Ectodermal cell (in vitro differentiated cells): ENCODE measurements at regions not wholly inside any gene's neighbourhood (a gene's known extent, or its start where the extent isn't known, plus 50 kb on each side); places are given as distances from the start of the nearest gene placed in this dataset.

Source experiments
- H3K27ac ChIP-seq: 2 replicates; pipeline ENCODE4 v1.7.0; 2013; ENCODE audit warnings: mild to moderate bottlenecking, low read depth, low read length; ENCODE audit not compliant: insufficient read depth, poor library complexity, severe bottlenecking
- H3K27me3 ChIP-seq: 2 replicates; pipeline ENCODE4 v1.7.0; 2013; ENCODE audit warnings: mild to moderate bottlenecking, low read length; ENCODE audit not compliant: insufficient read depth, control insufficient read depth, poor library complexity, severe bottlenecking
- H3K36me3 ChIP-seq: one replicate; pipeline ENCODE4 v1.7.0; 2013; ENCODE audit warnings: low read length; ENCODE audit not compliant: control insufficient read depth, insufficient read depth
- H3K4me1 ChIP-seq: one replicate; pipeline ENCODE4 v1.7.0; 2013; ENCODE audit warnings: low read length; ENCODE audit not compliant: control insufficient read depth, insufficient read depth
- H3K4me3 ChIP-seq: 2 replicates; pipeline ENCODE4 v1.7.0; 2013; ENCODE audit warnings: low read depth, low read length, control low read depth; ENCODE audit not compliant: insufficient read depth
- H3K9me3 ChIP-seq: 2 replicates; pipeline ENCODE4 v1.7.0; 2013; ENCODE audit warnings: mild to moderate bottlenecking, low read length, moderate library complexity; ENCODE audit not compliant: control insufficient read depth
- WGBS, 2 experiments: methylation state at CpG; one replicate each; pipeline ENCODE4 v1.1.7; 2013; ENCODE audit warnings: missing lambda C conversion rate in 2 of 2; 5-methylcytosine and 5-hydroxymethylcytosine counted together

GRCh38 chr6:47126647-47127391, 84.7 kb upstream of the ADGRF1 start:
- Histone ChIP-seq H3K4me3 (no peak overlapping the region), H3K9me3 (no peaks in the 10 kb centered on the region), H3K36me3 (no peaks in the 10 kb centered on the region), H3K27me3 (no peaks in the 10 kb centered on the region), H3K4me1 (peaks cover 11% of the 10 kb centered on the region), H3K27ac (no peak overlapping the region)
- WGBS, 2 experiments = 57 to 58% methylated on average over 5 of the region's 5 CpGs

- Histone ChIP-seq H3K27me3 (no peaks in the 10 kb centered on the region), H3K4me1 (no peaks in the 10 kb centered on the region), H3K36me3 (no peaks in the 10 kb centered on the region)
Observed at GRCh38 chr6:47118611-47119010, 76.5 kb upstream of the ADGRF1 start.

GRCh38 chr6:47117314-47117713, 75.2 kb upstream of the ADGRF1 start:
- no peak overlapping the region for H3K4me3 ChIP-seq
- no peaks in the 10 kb centered on the region for H3K27me3 ChIP-seq
- no peaks in the 10 kb centered on the region for H3K36me3 ChIP-seq
- WGBS, 2 experiments = 92 to 93% methylated on average over 5 of the region's 5 CpGs
- peaks cover 5% of the 10 kb centered on the region for H3K4me1 ChIP-seq
- no peak overlapping the region for H3K27ac ChIP-seq
- no peaks in the 10 kb centered on the region for H3K9me3 ChIP-seq

More at GRCh38 chr6:47118611-47119010, 76.5 kb upstream of the ADGRF1 start:
- Histone ChIP-seq H3K4me3 (no peak overlapping the region), H3K9me3 (no peaks in the 10 kb centered on the region), H3K27ac (no peak overlapping the region)

- Histone ChIP-seq H3K4me3 (no peak overlapping the region), H3K27me3 (no peaks in the 10 kb centered on the region), H3K9me3 (no peaks in the 10 kb centered on the region), H3K4me1 (peaks cover 5% of the 10 kb centered on the region), H3K27ac (no peak overlapping the region), H3K36me3 (no peaks in the 10 kb centered on the region)
- WGBS, 2 experiments = 95 to 97% methylated on average over 5 of the region's 6 CpGs
Observed at GRCh38 chr6:47116606-47117005, 74.5 kb upstream of the ADGRF1 start.

- no peak overlapping the region for H3K4me3 ChIP-seq
- no peaks in the 10 kb centered on the region for H3K36me3 ChIP-seq
- H3K9me3 ChIP-seq = no peaks in the 10 kb centered on the region
- no peaks in the 10 kb centered on the region for H3K27me3 ChIP-seq
- no peak overlapping the region for H3K27ac ChIP-seq
- 80% methylated on average over 2 of the region's 2 CpGs; no CpG with 5 or more reads in 1 of the 2 experiments for WGBS, 2 experiments
- H3K4me1 ChIP-seq = peaks cover 5% of the 10 kb centered on the region
Observed at GRCh38 chr6:47116086-47116485, 74.0 kb upstream of the ADGRF1 start.

GRCh38 chr6:47114460-47114859, 72.3 kb upstream of the ADGRF1 start:
- Histone ChIP-seq H3K4me3 (no peak overlapping the region), H3K27me3 (no peaks in the 10 kb centered on the region), H3K4me1 (peaks cover 10% of the 10 kb centered on the region), H3K9me3 (no peaks in the 10 kb centered on the region), H3K36me3 (no peaks in the 10 kb centered on the region), H3K27ac (no peak overlapping the region)
- 93 to 95% methylated on average over 4 of the region's 4 CpGs for WGBS, 2 experiments

- 100% methylated on average over 1 of the region's 1 CpG; no CpG with 5 or more reads in 1 of the 2 experiments for WGBS, 2 experiments
Observed at GRCh38 chr6:47112317-47112716, 70.2 kb upstream of the ADGRF1 start.

GRCh38 chr6:47111685-47112084, 69.6 kb upstream of the ADGRF1 start:
- Histone ChIP-seq H3K9me3 (no peaks in the 10 kb centered on the region), H3K27me3 (no peaks in the 10 kb centered on the region), H3K27ac (no peak overlapping the region), H3K36me3 (no peaks in the 10 kb centered on the region), H3K4me3 (no peak overlapping the region), H3K4me1 (peaks cover 22% of the 10 kb centered on the region)
- WGBS, 2 experiments = 100% methylated on average over 1 of the region's 1 CpG; no CpG with 5 or more reads in 1 of the 2 experiments

More at GRCh38 chr6:47112317-47112716, 70.2 kb upstream of the ADGRF1 start:
- no peak overlapping the region for H3K4me3 ChIP-seq
- H3K36me3 ChIP-seq = no peaks in the 10 kb centered on the region
- H3K27me3 ChIP-seq = no peaks in the 10 kb centered on the region
- H3K9me3 ChIP-seq = no peaks in the 10 kb centered on the region
- no peak overlapping the region for H3K27ac ChIP-seq
- H3K4me1 ChIP-seq = peaks cover 17% of the 10 kb centered on the region

- no peak overlapping the region for H3K27ac ChIP-seq
- H3K4me3 ChIP-seq = no peak overlapping the region
- WGBS, 2 experiments = 44 to 63% methylated on average over 1 of the region's 2 CpGs
- no peaks in the 10 kb centered on the region for H3K36me3 ChIP-seq
- no peaks in the 10 kb centered on the region for H3K27me3 ChIP-seq
- H3K9me3 ChIP-seq = no peaks in the 10 kb centered on the region
- peaks cover 22% of the 10 kb centered on the region for H3K4me1 ChIP-seq
Observed at GRCh38 chr6:47109281-47109680, 67.1 kb upstream of the ADGRF1 start.

- Histone ChIP-seq H3K27ac (peak overlapping the region; percentile 72), H3K36me3 (no peaks in the 10 kb centered on the region), H3K9me3 (no peaks in the 10 kb centered on the region), H3K27me3 (no peaks in the 10 kb centered on the region), H3K4me1 (peaks cover 17% of the 10 kb centered on the region), H3K4me3 (no peak overlapping the region)
- WGBS, 2 experiments = 73 to 83% methylated on average over 2 of the region's 3 CpGs
Observed at GRCh38 chr6:47106721-47107197, 64.6 kb upstream of the ADGRF1 start.
